GM23338 (cell line): ENCODE measurements at regions not wholly inside any gene's neighbourhood (a gene's known extent, or its start where the extent isn't known, plus 50 kb on each side); places are given as distances from the start of the nearest gene placed in this dataset.

ENCODE experiments used
- ATAC-seq: fragments of 200-7000 bp; cut with Tn5 transposase; 3 replicates; pipeline ENCODE4 v1.9.1; 2020
- DNase-seq: peaks from one replicate; pipeline ENCODE4 v3.0.0-alpha.2; 2015; ENCODE audit warnings: low spot score
- H2AFZ ChIP-seq: fragments of 200-600 bp; sonication (generic); 2 replicates; pipeline ENCODE4 v1.8.0; 2016; ENCODE audit warnings: antibody characterized with exemption, mild to moderate bottlenecking, moderate library complexity
- H3F3A ChIP-seq: fragments of 200-600 bp; sonication (generic); replicated peaks from 2 replicates; pipeline ENCODE4 v1.8.0; 2017; ENCODE audit warnings: antibody characterized with exemption, mixed run types, low read depth
- H3K27ac ChIP-seq: fragments of 200-600 bp; sonication (generic); 2 replicates; pipeline ENCODE4 v1.6.1; 2016; ENCODE audit warnings: low read depth
- H3K27me3 ChIP-seq: fragments of 200-600 bp; sonication (generic); 2 replicates; pipeline ENCODE4 v1.8.0; 2016; ENCODE audit warnings: mild to moderate bottlenecking, mixed run types, moderate library complexity; ENCODE audit not compliant: insufficient read depth
- H3K36me3 ChIP-seq: fragments of 200-600 bp; sonication (generic); 2 replicates; pipeline ENCODE4 v1.8.0; 2016; ENCODE audit warnings: mild to moderate bottlenecking; ENCODE audit not compliant: insufficient read depth
- H3K4me1 ChIP-seq: fragments of 200-600 bp; sonication (generic); 2 replicates; pipeline ENCODE4 v1.8.0; 2016; ENCODE audit warnings: mild to moderate bottlenecking, moderate library complexity; ENCODE audit not compliant: insufficient read depth
- H3K4me2 ChIP-seq: fragments of 200-600 bp; sonication (generic); 2 replicates; pipeline ENCODE4 v1.7.1; 2017; ENCODE audit warnings: mixed run types
- H3K4me3 ChIP-seq: fragments of 200-600 bp; sonication (generic); 2 replicates; pipeline ENCODE4 v1.6.1; 2016; ENCODE audit warnings: mixed run types
- H3K79me2 ChIP-seq: fragments of 200-600 bp; sonication (generic); replicated peaks from 2 replicates; pipeline ENCODE4 v1.8.0; 2017; ENCODE audit warnings: mild to moderate bottlenecking; ENCODE audit not compliant: insufficient read depth
- H3K9me2 ChIP-seq: fragments of 200-600 bp; sonication (generic); 2 replicates; pipeline ENCODE4 v1.8.0; 2017; ENCODE audit not compliant: insufficient read depth
- H4K20me1 ChIP-seq: fragments of 200-600 bp; sonication (generic); replicated peaks from 2 replicates; pipeline ENCODE4 v1.8.0; 2017; ENCODE audit warnings: mild to moderate bottlenecking; ENCODE audit not compliant: insufficient read depth
- H3K27ac Mint-ChIP-seq: 2 replicates; pipeline ENCODE4 v1.8.0; 2020; ENCODE audit warnings: inconsistent platforms, mild to moderate bottlenecking, moderate library complexity, mixed read lengths
- H3K27me3 Mint-ChIP-seq: 3 replicates; pipeline ENCODE4 v1.8.0; 2022; ENCODE audit warnings: low read depth, mild to moderate bottlenecking, moderate library complexity, mixed read lengths, inconsistent platforms; ENCODE audit not compliant: insufficient read depth, poor library complexity
- H3K36me3 Mint-ChIP-seq: 3 replicates; pipeline ENCODE4 v1.8.0; 2021; ENCODE audit warnings: low read depth, mild to moderate bottlenecking, inconsistent platforms, moderate library complexity, mixed read lengths
- H3K4me1 Mint-ChIP-seq: 3 replicates; pipeline ENCODE4 v1.8.0; 2020; ENCODE audit warnings: mild to moderate bottlenecking, inconsistent platforms, mixed read lengths
- H3K4me3 Mint-ChIP-seq: 3 replicates; pipeline ENCODE4 v1.8.0; 2021; ENCODE audit warnings: moderate library complexity, mild to moderate bottlenecking, inconsistent platforms, mixed read lengths
- H3K9me3 Mint-ChIP-seq: 3 replicates; pipeline ENCODE4 v1.8.0; 2020; ENCODE audit warnings: moderate library complexity, mild to moderate bottlenecking, inconsistent platforms, mixed read lengths
- CREB1 ChIP-seq: fragments of 250-450 bp; sonication (Bioruptor Pico); IDR thresholded peaks from 2 replicates; pipeline ENCODE4 v1.5.0; 2020; ENCODE audit warnings: low read depth, mild to moderate bottlenecking, moderate library complexity
- EZH2 ChIP-seq: fragments of 200-600 bp; sonication (generic); IDR thresholded peaks from one replicate; pipeline ENCODE4 v1.8.0; 2017; ENCODE audit warnings: antibody characterized with exemption, mild to moderate bottlenecking, low read depth; ENCODE audit not compliant: unreplicated experiment
- EZH2phosphoT487 ChIP-seq: fragments of 200-600 bp; sonication (generic); IDR thresholded peaks from one replicate; pipeline ENCODE4 v1.8.1; 2018; ENCODE audit warnings: antibody characterized with exemption; ENCODE audit not compliant: unreplicated experiment
- JUNB ChIP-seq: IDR thresholded peaks from one replicate; pipeline ENCODE4 v1.6.1; 2016; ENCODE audit warnings: antibody characterized with exemption; ENCODE audit not compliant: unreplicated experiment
- NANOG ChIP-seq: IDR thresholded peaks from 2 replicates; pipeline ENCODE4 v1.6.1; 2016; ENCODE audit warnings: antibody characterized with exemption, borderline replicate concordance
- POLR2AphosphoS5 ChIP-seq: IDR thresholded peaks from 2 replicates; pipeline ENCODE4 v1.6.1; 2016; ENCODE audit warnings: antibody characterized with exemption, low read depth
- REST ChIP-seq: IDR thresholded peaks from one replicate; pipeline ENCODE4 v1.6.1; 2018; ENCODE audit warnings: antibody characterized with exemption; ENCODE audit not compliant: unreplicated experiment
- STAT1 ChIP-seq: IDR thresholded peaks from one replicate; pipeline ENCODE4 v1.6.1; 2016; ENCODE audit warnings: antibody characterized with exemption; ENCODE audit not compliant: unreplicated experiment
- ZNF114 ChIP-seq: fragments of 250-450 bp; sonication (Bioruptor Pico); IDR thresholded peaks from 2 replicates; pipeline ENCODE4 v1.5.0; 2020; ENCODE audit warnings: mild to moderate bottlenecking, moderate library complexity
- ZNF331 ChIP-seq: fragments of 250-450 bp; sonication (Bioruptor Pico); IDR thresholded peaks from 2 replicates; pipeline ENCODE4 v1.5.0; 2020; ENCODE audit warnings: low read depth, mild to moderate bottlenecking, moderate library complexity
- TF ChIP-seq, protein P1 (sequence below): IDR thresholded peaks from 2 replicates; pipeline ENCODE4 v1.6.1; 2016; ENCODE audit warnings: antibody characterized with exemption
- TF ChIP-seq, protein P2 (sequence below): fragments of 250-450 bp; sonication (Bioruptor Pico); IDR thresholded peaks from 2 replicates; pipeline ENCODE4 v1.5.0; 2020; ENCODE audit warnings: mild to moderate bottlenecking, moderate library complexity

DNA sequence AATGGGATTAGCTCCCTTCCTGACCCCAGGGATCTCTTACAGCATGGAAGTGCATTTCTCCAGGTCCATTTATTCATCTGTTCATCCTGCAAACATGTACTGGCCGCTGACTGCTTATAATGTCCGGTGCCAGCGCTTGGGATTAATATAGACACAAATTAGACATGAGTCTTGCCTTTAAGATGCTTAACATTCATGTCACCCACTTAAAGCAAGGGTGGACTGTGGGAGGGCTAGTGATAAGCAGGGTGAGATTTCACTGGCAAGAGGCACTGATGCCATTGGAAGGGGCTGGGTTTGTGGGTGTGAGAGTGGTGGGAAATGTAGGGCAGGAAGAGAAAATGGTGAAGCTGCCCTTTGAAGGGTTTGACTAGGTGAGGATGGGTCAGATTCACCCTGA, 92.2 kb upstream of the MPHOSPH6 start:
- Histone ChIP-seq H3K36me3 (no peaks in the 10 kb centered on the region), H4K20me1 (no peaks in the 10 kb centered on the region), H3K4me2 (no peak overlapping the region), H3K9me2 (no peaks in the 10 kb centered on the region), H3F3A (no peaks in the 10 kb centered on the region), H3K27me3 (no peaks in the 10 kb centered on the region), H3K4me3 (no peak overlapping the region), H3K27ac (no peak overlapping the region), H3K4me1 (no peaks in the 10 kb centered on the region; the same call in 1 of the 2 replicates), H2AFZ (no peak overlapping the region), H3K79me2 (no peaks in the 10 kb centered on the region)
- ATAC-seq (no peak), DNase-seq (no peak)
- H3K27ac Mint-ChIP-seq: no peak overlapping the region
- no peak for TF ChIP-seq EZH2
- peaks cover 8% of the 10 kb centered on the region for H3K27me3 Mint-ChIP-seq
- no peaks in the 10 kb centered on the region for H3K36me3 Mint-ChIP-seq
- H3K4me3 Mint-ChIP-seq: no peak overlapping the region
- no peaks in the 10 kb centered on the region for H3K9me3 Mint-ChIP-seq
- H3K4me1 Mint-ChIP-seq: peaks cover 6% of the 10 kb centered on the region

DNA sequence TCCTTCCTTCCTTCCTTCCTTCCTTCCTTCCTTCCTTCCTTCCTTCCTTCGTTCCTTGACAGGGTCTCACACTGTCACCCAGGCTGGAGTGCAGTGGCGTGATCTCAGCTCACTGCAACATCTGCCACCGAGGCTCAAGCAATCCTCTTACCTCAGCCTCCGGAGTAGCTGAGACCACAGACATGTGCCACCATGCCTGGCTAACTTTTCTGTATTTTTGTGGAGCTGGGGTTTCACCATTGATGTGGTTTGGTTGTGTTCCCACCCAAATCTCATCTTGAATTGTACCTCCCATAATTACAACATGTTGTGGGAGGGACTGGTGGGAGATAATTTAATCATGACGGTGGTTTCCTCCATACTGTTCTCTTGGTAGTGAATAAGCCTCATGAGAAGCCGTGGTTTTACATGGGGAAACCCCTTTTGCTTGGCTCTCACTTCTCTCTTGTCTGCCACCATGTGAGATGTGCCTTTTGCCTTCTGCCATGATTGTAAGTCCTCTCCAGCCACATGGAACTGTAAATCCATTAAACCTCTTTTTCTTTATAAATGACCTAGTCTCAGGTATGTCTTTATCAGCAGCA, 90.3 kb upstream of the MPHOSPH6 start:
- DNase-seq: no peak
- Histone ChIP-seq H3K36me3 (no peaks in the 10 kb centered on the region), H3K27me3 (no peaks in the 10 kb centered on the region), H3K9me2 (no peaks in the 10 kb centered on the region), H4K20me1 (no peaks in the 10 kb centered on the region), H3K79me2 (no peaks in the 10 kb centered on the region), H3F3A (no peaks in the 10 kb centered on the region), H2AFZ (no peak overlapping the region), H3K4me2 (no peak overlapping the region), H3K4me3 (no peak overlapping the region), H3K4me1 (no peaks in the 10 kb centered on the region; the same call in 1 of the 2 replicates), H3K27ac (no peak overlapping the region)
- Mint-ChIP-seq H3K27ac (no peak overlapping the region), H3K9me3 (no peaks in the 10 kb centered on the region), H3K36me3 (no peaks in the 10 kb centered on the region), H3K4me3 (no peak overlapping the region), H3K27me3 (peaks cover 8% of the 10 kb centered on the region), H3K4me1 (peaks cover 6% of the 10 kb centered on the region)
- ATAC-seq: no peak
- TF ChIP-seq STAT1 (no peak), EZH2 (no peak), JUNB (no peak), ZNF331 (CRISPR knock-in tag) (no peak), REST (no peak), EZH2phosphoT487 (no peak), NANOG (no peak), ZNF114 (CRISPR knock-in tag) (no peak), CREB1 (no peak), POLR2AphosphoS5 (no peak)
- TF ChIP-seq, protein P1, sequence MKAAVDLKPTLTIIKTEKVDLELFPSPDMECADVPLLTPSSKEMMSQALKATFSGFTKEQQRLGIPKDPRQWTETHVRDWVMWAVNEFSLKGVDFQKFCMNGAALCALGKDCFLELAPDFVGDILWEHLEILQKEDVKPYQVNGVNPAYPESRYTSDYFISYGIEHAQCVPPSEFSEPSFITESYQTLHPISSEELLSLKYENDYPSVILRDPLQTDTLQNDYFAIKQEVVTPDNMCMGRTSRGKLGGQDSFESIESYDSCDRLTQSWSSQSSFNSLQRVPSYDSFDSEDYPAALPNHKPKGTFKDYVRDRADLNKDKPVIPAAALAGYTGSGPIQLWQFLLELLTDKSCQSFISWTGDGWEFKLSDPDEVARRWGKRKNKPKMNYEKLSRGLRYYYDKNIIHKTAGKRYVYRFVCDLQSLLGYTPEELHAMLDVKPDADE: no peak
- TF ChIP-seq, protein P2, sequence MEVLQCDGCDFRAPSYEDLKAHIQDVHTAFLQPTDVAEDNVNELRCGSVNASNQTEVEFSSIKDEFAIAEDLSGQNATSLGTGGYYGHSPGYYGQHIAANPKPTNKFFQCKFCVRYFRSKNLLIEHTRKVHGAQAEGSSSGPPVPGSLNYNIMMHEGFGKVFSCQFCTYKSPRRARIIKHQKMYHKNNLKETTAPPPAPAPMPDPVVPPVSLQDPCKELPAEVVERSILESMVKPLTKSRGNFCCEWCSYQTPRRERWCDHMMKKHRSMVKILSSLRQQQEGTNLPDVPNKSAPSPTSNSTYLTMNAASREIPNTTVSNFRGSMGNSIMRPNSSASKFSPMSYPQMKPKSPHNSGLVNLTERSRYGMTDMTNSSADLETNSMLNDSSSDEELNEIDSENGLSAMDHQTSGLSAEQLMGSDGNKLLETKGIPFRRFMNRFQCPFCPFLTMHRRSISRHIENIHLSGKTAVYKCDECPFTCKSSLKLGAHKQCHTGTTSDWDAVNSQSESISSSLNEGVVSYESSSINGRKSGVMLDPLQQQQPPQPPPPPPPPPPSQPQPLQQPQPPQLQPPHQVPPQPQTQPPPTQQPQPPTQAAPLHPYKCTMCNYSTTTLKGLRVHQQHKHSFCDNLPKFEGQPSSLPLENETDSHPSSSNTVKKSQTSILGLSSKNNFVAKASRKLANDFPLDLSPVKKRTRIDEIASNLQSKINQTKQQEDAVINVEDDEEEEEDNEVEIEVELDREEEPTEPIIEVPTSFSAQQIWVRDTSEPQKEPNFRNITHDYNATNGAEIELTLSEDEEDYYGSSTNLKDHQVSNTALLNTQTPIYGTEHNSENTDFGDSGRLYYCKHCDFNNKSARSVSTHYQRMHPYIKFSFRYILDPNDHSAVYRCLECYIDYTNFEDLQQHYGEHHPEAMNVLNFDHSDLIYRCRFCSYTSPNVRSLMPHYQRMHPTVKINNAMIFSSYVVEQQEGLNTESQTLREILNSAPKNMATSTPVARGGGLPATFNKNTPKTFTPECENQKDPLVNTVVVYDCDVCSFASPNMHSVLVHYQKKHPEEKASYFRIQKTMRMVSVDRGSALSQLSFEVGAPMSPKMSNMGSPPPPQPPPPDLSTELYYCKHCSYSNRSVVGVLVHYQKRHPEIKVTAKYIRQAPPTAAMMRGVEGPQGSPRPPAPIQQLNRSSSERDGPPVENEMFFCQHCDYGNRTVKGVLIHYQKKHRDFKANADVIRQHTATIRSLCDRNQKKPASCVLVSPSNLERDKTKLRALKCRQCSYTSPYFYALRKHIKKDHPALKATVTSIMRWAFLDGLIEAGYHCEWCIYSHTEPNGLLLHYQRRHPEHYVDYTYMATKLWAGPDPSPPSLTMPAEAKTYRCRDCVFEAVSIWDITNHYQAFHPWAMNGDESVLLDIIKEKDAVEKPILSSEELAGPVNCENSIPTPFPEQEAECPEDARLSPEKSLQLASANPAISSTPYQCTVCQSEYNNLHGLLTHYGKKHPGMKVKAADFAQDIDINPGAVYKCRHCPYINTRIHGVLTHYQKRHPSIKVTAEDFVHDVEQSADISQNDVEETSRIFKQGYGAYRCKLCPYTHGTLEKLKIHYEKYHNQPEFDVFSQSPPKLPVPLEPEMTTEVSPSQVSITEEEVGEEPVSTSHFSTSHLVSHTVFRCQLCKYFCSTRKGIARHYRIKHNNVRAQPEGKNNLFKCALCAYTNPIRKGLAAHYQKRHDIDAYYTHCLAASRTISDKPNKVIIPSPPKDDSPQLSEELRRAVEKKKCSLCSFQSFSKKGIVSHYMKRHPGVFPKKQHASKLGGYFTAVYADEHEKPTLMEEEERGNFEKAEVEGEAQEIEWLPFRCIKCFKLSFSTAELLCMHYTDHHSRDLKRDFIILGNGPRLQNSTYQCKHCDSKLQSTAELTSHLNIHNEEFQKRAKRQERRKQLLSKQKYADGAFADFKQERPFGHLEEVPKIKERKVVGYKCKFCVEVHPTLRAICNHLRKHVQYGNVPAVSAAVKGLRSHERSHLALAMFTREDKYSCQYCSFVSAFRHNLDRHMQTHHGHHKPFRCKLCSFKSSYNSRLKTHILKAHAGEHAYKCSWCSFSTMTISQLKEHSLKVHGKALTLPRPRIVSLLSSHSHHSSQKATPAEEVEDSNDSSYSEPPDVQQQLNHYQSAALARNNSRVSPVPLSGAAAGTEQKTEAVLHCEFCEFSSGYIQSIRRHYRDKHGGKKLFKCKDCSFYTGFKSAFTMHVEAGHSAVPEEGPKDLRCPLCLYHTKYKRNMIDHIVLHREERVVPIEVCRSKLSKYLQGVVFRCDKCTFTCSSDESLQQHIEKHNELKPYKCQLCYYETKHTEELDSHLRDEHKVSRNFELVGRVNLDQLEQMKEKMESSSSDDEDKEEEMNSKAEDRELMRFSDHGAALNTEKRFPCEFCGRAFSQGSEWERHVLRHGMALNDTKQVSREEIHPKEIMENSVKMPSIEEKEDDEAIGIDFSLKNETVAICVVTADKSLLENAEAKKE (CRISPR knock-in tag): no peak
